ENCODE measurements at regions not wholly inside any gene's neighbourhood (a gene's known extent, or its start where the extent isn't known, plus 50 kb on each side); places are given as distances from the start of the nearest gene placed in this dataset.
A peak's percentile ranks its signal among the peaks of the same experiment; 100 is the strongest.
"Not testable (repeated sequence)": the region's sequence is repeated elsewhere in the genome, so short reads cannot be mapped to it uniquely, and the experiment has no call there.

DNA sequence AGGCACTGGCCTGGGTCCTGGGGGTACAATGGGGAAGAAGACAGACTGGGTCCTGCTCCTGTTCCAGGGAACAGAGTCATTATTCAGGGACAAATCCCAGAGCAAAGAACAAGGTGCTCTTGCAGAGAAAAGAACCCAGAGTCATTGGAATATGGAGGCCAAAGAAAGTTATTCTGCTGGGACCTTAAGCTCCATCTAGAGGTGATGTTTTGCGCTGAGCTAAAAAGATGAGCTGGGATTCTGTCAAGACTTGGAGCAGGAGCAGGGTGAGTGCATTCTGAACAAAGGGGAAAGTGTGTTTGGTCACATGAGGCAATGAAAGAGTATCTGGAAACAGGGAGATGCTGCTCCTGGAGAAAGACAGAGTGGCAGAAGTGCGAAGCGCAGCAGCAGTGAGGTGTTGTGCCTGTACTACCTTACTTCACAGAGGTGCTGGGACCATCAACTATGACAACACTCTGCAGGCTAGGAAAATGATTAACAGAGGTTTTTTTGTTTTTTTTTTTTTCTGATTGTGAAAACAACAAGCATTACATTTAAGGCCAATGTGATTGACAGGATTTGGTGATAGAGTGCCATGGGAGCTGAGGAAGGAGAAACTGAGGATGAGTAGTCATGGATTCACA lies 95.3 kb upstream of the TNFSF11 start:
- DNase-seq (ENCODE audit: low read depth, low spot score), result no peak

DNA sequence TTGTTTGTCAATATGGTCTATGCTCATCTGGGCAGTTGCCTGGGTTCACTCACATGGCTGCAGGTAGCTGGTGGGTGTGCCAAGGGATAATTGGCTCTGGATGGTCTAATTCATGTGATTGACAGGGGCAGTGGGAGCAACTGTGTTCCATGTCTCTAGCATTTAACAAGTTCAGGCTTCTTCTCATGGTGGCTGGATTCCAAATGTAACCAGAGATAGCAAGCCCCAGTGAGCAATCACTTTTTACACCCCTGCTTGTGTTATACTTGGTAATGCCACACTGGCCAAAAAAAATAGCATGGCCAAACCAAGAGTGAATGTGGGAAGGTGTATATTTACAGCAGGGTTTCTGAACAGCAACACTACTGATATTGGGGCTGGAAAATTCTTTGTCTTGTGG lies 89.6 kb upstream of the TNFSF11 start:
- no peak for DNase-seq (ENCODE audit: low read depth, low spot score)

DNA sequence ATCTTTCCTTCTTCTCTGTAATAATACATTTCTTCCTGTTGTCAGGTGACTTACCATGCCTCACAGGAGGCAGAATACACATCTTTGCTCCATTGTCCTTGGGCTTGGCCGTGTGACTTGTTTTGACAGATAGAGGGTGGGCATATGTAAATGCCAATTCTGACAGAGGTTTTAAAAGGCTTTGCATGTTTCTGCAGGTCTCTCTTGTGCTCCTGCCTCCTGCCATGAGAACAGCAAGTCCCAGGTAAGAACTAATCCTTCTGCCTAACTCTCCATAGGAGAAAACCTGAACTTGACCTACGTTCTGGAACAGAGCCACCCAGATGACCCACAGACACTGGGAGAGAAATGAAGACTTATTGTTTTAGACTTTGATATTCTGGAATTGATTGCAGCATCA lies 88.7 kb upstream of the TNFSF11 start:
- no peak for DNase-seq (ENCODE audit: low read depth, low spot score)

GRCh38 chr13:42486711-42487198 lies 87.2 kb upstream of the TNFSF11 start:
- peak; percentile 85 for DNase-seq (ENCODE audit: low read depth, low spot score)

DNA sequence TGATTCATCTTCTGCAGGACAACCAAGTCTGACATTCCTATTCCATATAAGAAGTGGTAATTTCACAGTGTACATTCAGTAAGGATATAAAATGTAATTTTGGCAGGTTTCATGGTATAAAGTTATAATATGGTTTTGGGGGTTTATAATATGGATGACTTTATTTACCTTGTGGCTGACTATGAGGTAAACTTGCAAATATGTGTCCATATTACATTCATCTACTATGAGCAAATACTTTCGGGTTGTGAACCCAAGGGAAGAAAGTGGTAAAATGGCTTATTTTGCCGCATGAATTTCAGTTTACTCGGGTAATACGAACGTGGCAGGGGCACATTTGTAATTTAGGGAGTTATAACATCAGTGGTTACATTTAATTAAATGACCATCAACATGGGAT lies 86.7 kb upstream of the TNFSF11 start:
- DNase-seq (ENCODE audit: low read depth, low spot score), result no peak

- DNase-seq (ENCODE audit: low read depth, low spot score), result no peak
These were observed 83.3 kb upstream of the TNFSF11 start for GRCh38 chr13:42490676-42491075.

DNA sequence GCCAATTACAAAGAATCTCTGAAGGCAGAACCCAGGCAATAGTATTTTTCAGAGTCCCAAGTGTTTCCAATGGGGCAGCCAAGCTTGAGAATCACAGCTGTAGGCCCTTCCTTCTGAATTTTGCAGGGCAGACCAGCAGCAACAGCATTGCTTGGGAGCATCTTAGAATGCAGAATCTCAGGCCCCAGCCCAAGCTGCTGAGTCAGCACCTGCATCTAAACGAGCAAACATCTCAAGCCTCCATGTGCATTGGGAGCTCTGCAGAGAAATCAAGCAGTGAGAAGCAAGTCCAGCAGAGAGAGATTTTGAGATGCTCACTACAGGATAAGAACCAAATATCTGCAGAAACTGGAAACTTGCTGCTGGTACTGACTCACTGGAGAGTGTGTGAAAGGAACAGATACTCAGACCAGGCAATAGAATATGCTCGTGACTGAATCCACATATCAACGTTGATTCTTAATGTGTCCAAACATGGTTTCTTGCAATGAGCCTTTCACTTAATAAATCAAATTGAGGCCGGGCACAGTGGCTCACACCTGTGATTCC lies 81.5 kb upstream of the TNFSF11 start:
- DNase-seq (ENCODE audit: low read depth, low spot score), result no peak

GRCh38 chr13:42494157-42494556 lies 79.8 kb upstream of the TNFSF11 start:
- no peak for DNase-seq (ENCODE audit: low read depth, low spot score)

- no peak for DNase-seq (ENCODE audit: low read depth, low spot score)
These were observed 78.7 kb upstream of the TNFSF11 start for GRCh38 chr13:42495255-42495654.

- DNase-seq (ENCODE audit: low read depth, low spot score), result no peak
These were observed 78.2 kb upstream of the TNFSF11 start for GRCh38 chr13:42495751-42496150.

DNA sequence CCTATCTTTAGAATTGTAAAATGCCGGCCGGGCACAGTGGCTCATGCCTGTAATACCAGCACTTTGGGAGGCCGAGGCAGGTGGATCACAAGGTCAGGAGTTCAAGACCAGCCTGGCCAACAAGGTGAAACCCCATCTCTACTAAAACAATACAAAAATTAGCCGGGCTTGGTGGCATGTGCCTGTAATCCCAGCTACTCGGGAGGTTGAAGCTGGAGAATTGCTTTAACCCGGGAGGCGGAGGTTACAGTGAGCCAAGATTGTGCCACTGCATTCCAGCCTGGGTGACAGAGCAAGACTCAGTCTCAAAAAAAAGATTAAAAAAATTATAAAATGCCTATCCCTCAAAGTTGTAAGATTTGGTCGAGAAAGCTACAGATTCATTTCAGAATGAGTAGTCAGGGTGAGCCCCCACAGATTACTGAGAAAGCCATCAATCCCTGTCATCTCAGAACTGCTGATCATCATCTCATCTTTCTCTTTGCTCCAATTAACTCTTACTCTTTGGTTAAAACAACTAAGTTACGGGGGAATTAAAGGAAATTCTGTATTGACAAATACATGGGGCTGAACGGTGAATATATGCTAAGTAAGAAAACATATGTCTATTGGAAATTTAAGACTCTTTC lies 76.9 kb upstream of the TNFSF11 start:
- DNase-seq (ENCODE audit: low read depth, low spot score), result not testable (repeated sequence)

DNA sequence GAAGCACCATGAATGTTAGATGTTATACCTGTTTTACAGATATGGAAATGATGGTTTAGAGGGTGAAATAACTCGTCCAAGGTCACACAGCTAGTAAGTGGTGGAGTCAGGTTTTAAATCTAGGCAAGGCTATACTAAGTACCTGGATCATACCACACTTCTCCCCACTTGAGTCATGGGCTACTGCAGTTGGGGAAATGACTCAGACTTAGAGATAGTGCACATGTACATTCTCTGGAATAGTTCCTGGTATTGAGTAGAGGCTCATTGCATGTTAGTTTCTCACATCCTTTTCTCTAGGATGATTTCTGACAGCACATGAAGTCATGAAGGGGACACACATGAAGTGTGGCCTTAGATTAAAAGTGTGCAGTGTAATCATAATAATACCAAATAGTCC lies 76.2 kb upstream of the TNFSF11 start:
- no peak for DNase-seq (ENCODE audit: low read depth, low spot score)

GRCh38 chr13:42498521-42498920 lies 75.4 kb upstream of the TNFSF11 start:
- no peak for DNase-seq (ENCODE audit: low read depth, low spot score)
